H1 (cell line): ENCODE measurements at regions not wholly inside any gene's neighbourhood (a gene's known extent, or its start where the extent isn't known, plus 50 kb on each side); places are given as distances from the start of the nearest gene placed in this dataset.

Experiments used
- BACH1 ChIP-seq: IDR thresholded peaks from 2 replicates; pipeline ENCODE4 v1.6.1; 2012; ENCODE audit warnings: low read length, improper control_type of control experiment
- CHD1 ChIP-seq: IDR thresholded peaks from 2 replicates; pipeline ENCODE4 v1.6.1; 2012; ENCODE audit warnings: low read depth, low read length, improper control_type of control experiment
- HDAC2 ChIP-seq, 2 experiments: fragments of 300-600 bp in 1 of 2; sonication (generic) in 1 of 2; IDR thresholded peaks; 2 replicates each; pipeline ENCODE4 v1.6.1; 2011 to 2012; ENCODE audit warnings: low read depth in 2 of 2, low read length in 2 of 2, mild to moderate bottlenecking in 2 of 2, moderate library complexity in 2 of 2, borderline replicate concordance in 1 of 2, inconsistent platforms in 1 of 2
- SIX5 ChIP-seq: IDR thresholded peaks from 2 replicates; pipeline ENCODE4 v1.6.1; 2011; ENCODE audit warnings: mild to moderate bottlenecking, low read depth, low read length
- SP1 ChIP-seq: IDR thresholded peaks from 2 replicates; pipeline ENCODE4 v1.6.1; 2011; ENCODE audit warnings: low read depth, low read length
- SP2 ChIP-seq: IDR thresholded peaks from 2 replicates; pipeline ENCODE4 v1.6.1; 2012; ENCODE audit warnings: mild to moderate bottlenecking, low read length, inconsistent platforms
- TF ChIP-seq, protein P1 (sequence below), 3 experiments: IDR thresholded peaks; 1 replicate in 2 of 3; 2 replicates in 1 of 3; pipeline versions ENCODE4 v1.5.1 to v1.6.1; 2011; ENCODE audit warnings: low read length in 3 of 3, mild to moderate bottlenecking in 3 of 3, inconsistent platforms in 2 of 3, low read depth in 1 of 3, moderate library complexity in 1 of 3; ENCODE audit not compliant: insufficient read depth in 1 of 3; ENCODE audit errors: control extremely low read depth in 1 of 3

DNA sequence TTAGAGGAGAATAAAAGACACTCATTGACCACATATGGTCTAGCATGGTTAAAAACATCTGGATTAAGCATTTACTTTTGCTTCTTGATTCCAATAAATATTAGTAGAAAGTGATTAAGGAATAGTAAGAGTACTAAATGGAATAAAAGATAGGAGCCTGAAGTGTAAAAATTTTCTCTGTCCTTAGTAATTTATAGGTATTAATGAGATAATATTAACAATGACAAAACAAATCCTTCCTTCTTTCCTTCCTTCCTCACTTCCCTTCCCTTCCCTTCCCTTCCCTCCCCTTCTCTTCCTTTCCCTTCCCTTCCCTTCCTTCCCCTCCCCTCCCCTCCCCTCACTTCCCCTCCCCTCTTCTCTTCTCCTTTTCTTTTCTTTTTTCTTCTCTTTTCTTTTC, 797.5 kb upstream of the NRXN1 start (continued):
- TF ChIP-seq, protein P1, sequence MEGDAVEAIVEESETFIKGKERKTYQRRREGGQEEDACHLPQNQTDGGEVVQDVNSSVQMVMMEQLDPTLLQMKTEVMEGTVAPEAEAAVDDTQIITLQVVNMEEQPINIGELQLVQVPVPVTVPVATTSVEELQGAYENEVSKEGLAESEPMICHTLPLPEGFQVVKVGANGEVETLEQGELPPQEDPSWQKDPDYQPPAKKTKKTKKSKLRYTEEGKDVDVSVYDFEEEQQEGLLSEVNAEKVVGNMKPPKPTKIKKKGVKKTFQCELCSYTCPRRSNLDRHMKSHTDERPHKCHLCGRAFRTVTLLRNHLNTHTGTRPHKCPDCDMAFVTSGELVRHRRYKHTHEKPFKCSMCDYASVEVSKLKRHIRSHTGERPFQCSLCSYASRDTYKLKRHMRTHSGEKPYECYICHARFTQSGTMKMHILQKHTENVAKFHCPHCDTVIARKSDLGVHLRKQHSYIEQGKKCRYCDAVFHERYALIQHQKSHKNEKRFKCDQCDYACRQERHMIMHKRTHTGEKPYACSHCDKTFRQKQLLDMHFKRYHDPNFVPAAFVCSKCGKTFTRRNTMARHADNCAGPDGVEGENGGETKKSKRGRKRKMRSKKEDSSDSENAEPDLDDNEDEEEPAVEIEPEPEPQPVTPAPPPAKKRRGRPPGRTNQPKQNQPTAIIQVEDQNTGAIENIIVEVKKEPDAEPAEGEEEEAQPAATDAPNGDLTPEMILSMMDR (IDR thresholded peaks at IDR 0.05; ENCODE audit: control extremely low read depth in 1 of 3, insufficient read depth in 1 of 3, low read depth in 1 of 3, low read length in 3 of 3), result no peak
- no peak for TF ChIP-seq BACH1
- TF ChIP-seq CHD1, result no peak
- no peak for TF ChIP-seq SP2
- TF ChIP-seq SIX5, result no peak
- TF ChIP-seq HDAC2 (IDR thresholded peaks at IDR 0.05; ENCODE audit: borderline replicate concordance in 1 of 2, low read depth in 2 of 2, low read length in 2 of 2), result no peak
- no peak for TF ChIP-seq SP1
